ENCODE measurements at regions not wholly inside any gene's neighbourhood (a gene's known extent, or its start where the extent isn't known, plus 50 kb on each side); places are given as distances from the start of the nearest gene placed in this dataset.

GRCh38 chr13:84399320-84400085 is 517.2 kb upstream of the SLITRK1 start:
- Histone ChIP-seq H3K4me1 (ENCODE audit: control insufficient read depth, insufficient read depth, low read length, poor library complexity, severe bottlenecking) (no peaks in the 10 kb centered on the region), H3K27ac (ENCODE audit: insufficient read depth, low read length, poor library complexity, severe bottlenecking) (no peak overlapping the region), H3K36me3 (ENCODE audit: control insufficient read depth, insufficient read depth, low read length) (no peaks in the 10 kb centered on the region), H3K4me3 (ENCODE audit: insufficient read depth, low read depth, low read length, poor library complexity, severe bottlenecking) (no peak overlapping the region), H3K9me3 (ENCODE audit: control insufficient read depth, low read length) (no peaks in the 10 kb centered on the region), H3K27me3 (replicated peaks; ENCODE audit: control insufficient read depth, insufficient read depth, low read length, poor library complexity, severe bottlenecking) (no peaks in the 10 kb centered on the region)
- DNase-seq: no peak

GRCh38 chr13:84393981-84394625 is 511.8 kb upstream of the SLITRK1 start:
- Histone ChIP-seq H3K27me3 (replicated peaks; ENCODE audit: control insufficient read depth, insufficient read depth, low read length, poor library complexity, severe bottlenecking) (no peaks in the 10 kb centered on the region), H3K4me3 (ENCODE audit: insufficient read depth, low read depth, low read length, poor library complexity, severe bottlenecking) (no peak overlapping the region), H3K9me3 (ENCODE audit: control insufficient read depth, low read length) (no peaks in the 10 kb centered on the region), H3K27ac (ENCODE audit: insufficient read depth, low read length, poor library complexity, severe bottlenecking) (no peak overlapping the region), H3K36me3 (ENCODE audit: control insufficient read depth, insufficient read depth, low read length) (no peaks in the 10 kb centered on the region), H3K4me1 (ENCODE audit: control insufficient read depth, insufficient read depth, low read length, poor library complexity, severe bottlenecking) (no peaks in the 10 kb centered on the region)
- no peak for DNase-seq

- H3K4me1 ChIP-seq (ENCODE audit: control insufficient read depth, insufficient read depth, low read length, poor library complexity, severe bottlenecking): no peaks in the 10 kb centered on the region
- no peak for DNase-seq
- H3K27me3 ChIP-seq (replicated peaks; ENCODE audit: control insufficient read depth, insufficient read depth, low read length, poor library complexity, severe bottlenecking): no peaks in the 10 kb centered on the region
- no peaks in the 10 kb centered on the region for H3K36me3 ChIP-seq (ENCODE audit: control insufficient read depth, insufficient read depth, low read length)
- H3K27ac ChIP-seq (ENCODE audit: insufficient read depth, low read length, poor library complexity, severe bottlenecking): no peak overlapping the region
- H3K4me3 ChIP-seq (ENCODE audit: insufficient read depth, low read depth, low read length, poor library complexity, severe bottlenecking): no peak overlapping the region
- no peaks in the 10 kb centered on the region for H3K9me3 ChIP-seq (ENCODE audit: control insufficient read depth, low read length)
These were observed 498.6 kb upstream of the SLITRK1 start for GRCh38 chr13:84380866-84381265.

GRCh38 chr13:84377106-84377505 is 494.8 kb upstream of the SLITRK1 start:
- Histone ChIP-seq H3K4me1 (ENCODE audit: control insufficient read depth, insufficient read depth, low read length, poor library complexity, severe bottlenecking) (no peaks in the 10 kb centered on the region), H3K4me3 (ENCODE audit: insufficient read depth, low read depth, low read length, poor library complexity, severe bottlenecking) (no peak overlapping the region), H3K36me3 (ENCODE audit: control insufficient read depth, insufficient read depth, low read length) (no peaks in the 10 kb centered on the region), H3K27me3 (replicated peaks; ENCODE audit: control insufficient read depth, insufficient read depth, low read length, poor library complexity, severe bottlenecking) (no peaks in the 10 kb centered on the region), H3K9me3 (ENCODE audit: control insufficient read depth, low read length) (no peaks in the 10 kb centered on the region), H3K27ac (ENCODE audit: insufficient read depth, low read length, poor library complexity, severe bottlenecking) (no peak overlapping the region)
- DNase-seq: no peak

GRCh38 chr13:84366506-84366905 is 484.2 kb upstream of the SLITRK1 start:
- Histone ChIP-seq H3K4me1 (ENCODE audit: control insufficient read depth, insufficient read depth, low read length, poor library complexity, severe bottlenecking) (no peaks in the 10 kb centered on the region), H3K27me3 (replicated peaks; ENCODE audit: control insufficient read depth, insufficient read depth, low read length, poor library complexity, severe bottlenecking) (no peaks in the 10 kb centered on the region), H3K9me3 (ENCODE audit: control insufficient read depth, low read length) (no peaks in the 10 kb centered on the region), H3K27ac (ENCODE audit: insufficient read depth, low read length, poor library complexity, severe bottlenecking) (no peak overlapping the region), H3K4me3 (ENCODE audit: insufficient read depth, low read depth, low read length, poor library complexity, severe bottlenecking) (no peak overlapping the region), H3K36me3 (ENCODE audit: control insufficient read depth, insufficient read depth, low read length) (no peaks in the 10 kb centered on the region)
- DNase-seq: no peak

GRCh38 chr13:84362777-84363176 is 480.5 kb upstream of the SLITRK1 start:
- Histone ChIP-seq H3K27me3 (replicated peaks; ENCODE audit: control insufficient read depth, insufficient read depth, low read length, poor library complexity, severe bottlenecking) (no peaks in the 10 kb centered on the region), H3K4me1 (ENCODE audit: control insufficient read depth, insufficient read depth, low read length, poor library complexity, severe bottlenecking) (no peaks in the 10 kb centered on the region), H3K9me3 (ENCODE audit: control insufficient read depth, low read length) (no peaks in the 10 kb centered on the region), H3K4me3 (ENCODE audit: insufficient read depth, low read depth, low read length, poor library complexity, severe bottlenecking) (no peak overlapping the region), H3K36me3 (ENCODE audit: control insufficient read depth, insufficient read depth, low read length) (no peaks in the 10 kb centered on the region), H3K27ac (ENCODE audit: insufficient read depth, low read length, poor library complexity, severe bottlenecking) (no peak overlapping the region)
- DNase-seq: no peak

- Histone ChIP-seq H3K9me3 (ENCODE audit: control insufficient read depth, low read length) (no peaks in the 10 kb centered on the region), H3K36me3 (ENCODE audit: control insufficient read depth, insufficient read depth, low read length) (no peaks in the 10 kb centered on the region), H3K4me1 (ENCODE audit: control insufficient read depth, insufficient read depth, low read length, poor library complexity, severe bottlenecking) (no peaks in the 10 kb centered on the region), H3K27me3 (replicated peaks; ENCODE audit: control insufficient read depth, insufficient read depth, low read length, poor library complexity, severe bottlenecking) (no peaks in the 10 kb centered on the region), H3K4me3 (ENCODE audit: insufficient read depth, low read depth, low read length, poor library complexity, severe bottlenecking) (no peak overlapping the region), H3K27ac (ENCODE audit: insufficient read depth, low read length, poor library complexity, severe bottlenecking) (no peak overlapping the region)
- no peak for DNase-seq
These were observed 478.5 kb upstream of the SLITRK1 start for GRCh38 chr13:84360822-84361221.

- Histone ChIP-seq H3K4me3 (ENCODE audit: insufficient read depth, low read depth, low read length, poor library complexity, severe bottlenecking) (no peak overlapping the region), H3K4me1 (ENCODE audit: control insufficient read depth, insufficient read depth, low read length, poor library complexity, severe bottlenecking) (no peaks in the 10 kb centered on the region), H3K36me3 (ENCODE audit: control insufficient read depth, insufficient read depth, low read length) (no peaks in the 10 kb centered on the region), H3K9me3 (ENCODE audit: control insufficient read depth, low read length) (no peaks in the 10 kb centered on the region), H3K27ac (ENCODE audit: insufficient read depth, low read length, poor library complexity, severe bottlenecking) (no peak overlapping the region), H3K27me3 (replicated peaks; ENCODE audit: control insufficient read depth, insufficient read depth, low read length, poor library complexity, severe bottlenecking) (no peaks in the 10 kb centered on the region)
- DNase-seq: no peak
These were observed 476.3 kb upstream of the SLITRK1 start for GRCh38 chr13:84358601-84359000.

- Histone ChIP-seq H3K4me3 (ENCODE audit: insufficient read depth, low read depth, low read length, poor library complexity, severe bottlenecking) (no peak overlapping the region), H3K9me3 (ENCODE audit: control insufficient read depth, low read length) (no peaks in the 10 kb centered on the region), H3K36me3 (ENCODE audit: control insufficient read depth, insufficient read depth, low read length) (no peaks in the 10 kb centered on the region), H3K4me1 (ENCODE audit: control insufficient read depth, insufficient read depth, low read length, poor library complexity, severe bottlenecking) (no peaks in the 10 kb centered on the region), H3K27me3 (replicated peaks; ENCODE audit: control insufficient read depth, insufficient read depth, low read length, poor library complexity, severe bottlenecking) (no peaks in the 10 kb centered on the region), H3K27ac (ENCODE audit: insufficient read depth, low read length, poor library complexity, severe bottlenecking) (no peak overlapping the region)
- DNase-seq: no peak
These were observed 470.7 kb upstream of the SLITRK1 start for GRCh38 chr13:84352946-84353345.

- H3K4me1 ChIP-seq (ENCODE audit: control insufficient read depth, insufficient read depth, low read length, poor library complexity, severe bottlenecking): no peaks in the 10 kb centered on the region
- H3K4me3 ChIP-seq (ENCODE audit: insufficient read depth, low read depth, low read length, poor library complexity, severe bottlenecking): no peak overlapping the region
- no peaks in the 10 kb centered on the region for H3K27me3 ChIP-seq (replicated peaks; ENCODE audit: control insufficient read depth, insufficient read depth, low read length, poor library complexity, severe bottlenecking)
- no peak overlapping the region for H3K27ac ChIP-seq (ENCODE audit: insufficient read depth, low read length, poor library complexity, severe bottlenecking)
- H3K9me3 ChIP-seq (ENCODE audit: control insufficient read depth, low read length): no peaks in the 10 kb centered on the region
- no peak for DNase-seq
- H3K36me3 ChIP-seq (ENCODE audit: control insufficient read depth, insufficient read depth, low read length): no peaks in the 10 kb centered on the region
These were observed 457.2 kb upstream of the SLITRK1 start for GRCh38 chr13:84339456-84339855.
